Neural progenitor cell (in vitro differentiated cells): ENCODE measurements at regions not wholly inside any gene's neighbourhood (a gene's known extent, or its start where the extent isn't known, plus 50 kb on each side); places are given as distances from the start of the nearest gene placed in this dataset.

ENCODE experiments used
- DNase-seq: peaks from one replicate; pipeline ENCODE4 v3.0.0-alpha.2; 2016; ENCODE audit warnings: low spot score
- H2AFZ ChIP-seq: fragments of 200-600 bp; sonication (generic); replicated peaks from 2 replicates; pipeline ENCODE4 v1.6.1; 2016; ENCODE audit warnings: antibody characterized with exemption
- H3F3A ChIP-seq: fragments of 200-600 bp; sonication (generic); 2 replicates; pipeline ENCODE4 v1.6.1; 2016; ENCODE audit warnings: antibody characterized with exemption, low read depth
- H3K27ac ChIP-seq: fragments of 200-600 bp; sonication (generic); 2 replicates; pipeline ENCODE4 v1.5.1; 2016; ENCODE audit warnings: mild to moderate bottlenecking
- H3K27me3 ChIP-seq: fragments of 200-600 bp; sonication (generic); 2 replicates; pipeline ENCODE4 v1.6.1; 2016; ENCODE audit warnings: mild to moderate bottlenecking, moderate library complexity
- H3K36me3 ChIP-seq: fragments of 200-600 bp; sonication (generic); 2 replicates; pipeline ENCODE4 v1.5.1; 2016
- H3K4me1 ChIP-seq: fragments of 200-600 bp; sonication (generic); 2 replicates; pipeline ENCODE4 v1.6.1; 2016; ENCODE audit warnings: mixed run types
- H3K4me2 ChIP-seq: fragments of 200-600 bp; sonication (generic); 2 replicates; pipeline ENCODE4 v1.6.1; 2016
- H3K4me3 ChIP-seq: fragments of 200-600 bp; sonication (generic); 2 replicates; pipeline ENCODE4 v1.5.1; 2016
- H3K79me2 ChIP-seq: fragments of 200-600 bp; sonication (generic); 2 replicates; pipeline ENCODE4 v1.6.1; 2016; ENCODE audit warnings: low read depth
- H3K9ac ChIP-seq: fragments of 200-600 bp; sonication (generic); 2 replicates; pipeline ENCODE4 v1.6.1; 2016
- H3K9me3 ChIP-seq: fragments of 200-600 bp; sonication (generic); 2 replicates; pipeline ENCODE4 v1.5.1; 2016; ENCODE audit warnings: low read depth
- H4K20me1 ChIP-seq: fragments of 200-600 bp; sonication (generic); 2 replicates; pipeline ENCODE4 v1.6.1; 2016; ENCODE audit warnings: low read depth
- H3K27ac Mint-ChIP-seq: 3 replicates; pipeline ENCODE4 v1.8.0; 2021; ENCODE audit warnings: mixed read lengths
- H3K27me3 Mint-ChIP-seq: 2 replicates; pipeline ENCODE4 v1.8.0; 2022; ENCODE audit warnings: low read depth, mild to moderate bottlenecking, inconsistent platforms, moderate library complexity, mixed read lengths; ENCODE audit not compliant: insufficient read depth
- H3K36me3 Mint-ChIP-seq: 3 replicates; pipeline ENCODE4 v1.8.0; 2021; ENCODE audit warnings: mixed read lengths
- H3K4me1 Mint-ChIP-seq: 3 replicates; pipeline ENCODE4 v1.8.0; 2021; ENCODE audit warnings: mixed read lengths
- H3K4me3 Mint-ChIP-seq: 3 replicates; pipeline ENCODE4 v1.8.0; 2021; ENCODE audit warnings: mild to moderate bottlenecking, moderate library complexity, mixed read lengths
- H3K9me3 Mint-ChIP-seq: 3 replicates; pipeline ENCODE4 v1.8.0; 2020; ENCODE audit warnings: mixed read lengths
- EZH2 ChIP-seq: fragments of 200-600 bp; sonication (generic); IDR thresholded peaks from 2 replicates; pipeline ENCODE4 v1.6.1; 2017; ENCODE audit warnings: antibody characterized with exemption, mild to moderate bottlenecking, moderate library complexity
- EZH2phosphoT487 ChIP-seq: fragments of 200-600 bp; sonication (generic); IDR thresholded peaks from 2 replicates; pipeline ENCODE4 v1.6.1; 2017; ENCODE audit warnings: antibody characterized with exemption
- TF ChIP-seq, protein P1 (sequence below): fragments of 200-600 bp; sonication (generic); IDR thresholded peaks from 2 replicates; pipeline ENCODE4 v1.5.1; 2017; ENCODE audit warnings: antibody characterized with exemption, mild to moderate bottlenecking

- H3K79me2 ChIP-seq: no peaks in the 10 kb centered on the region
- Mint-ChIP-seq H3K27me3 (no peaks in the 10 kb centered on the region), H3K36me3 (no peaks in the 10 kb centered on the region), H3K9me3 (no peaks in the 10 kb centered on the region), H3K27ac (no peak overlapping the region), H3K4me3 (no peak overlapping the region), H3K4me1 (no peaks in the 10 kb centered on the region)
- DNase-seq: no peak
- no peak overlapping the region for H2AFZ ChIP-seq
- no peak overlapping the region for H3K4me3 ChIP-seq
- no peaks in the 10 kb centered on the region for H3K9me3 ChIP-seq
- H3K9ac ChIP-seq: no peak overlapping the region
- H3K27me3 ChIP-seq: no peaks in the 10 kb centered on the region
- H4K20me1 ChIP-seq: no peaks in the 10 kb centered on the region
- TF ChIP-seq, protein P1, sequence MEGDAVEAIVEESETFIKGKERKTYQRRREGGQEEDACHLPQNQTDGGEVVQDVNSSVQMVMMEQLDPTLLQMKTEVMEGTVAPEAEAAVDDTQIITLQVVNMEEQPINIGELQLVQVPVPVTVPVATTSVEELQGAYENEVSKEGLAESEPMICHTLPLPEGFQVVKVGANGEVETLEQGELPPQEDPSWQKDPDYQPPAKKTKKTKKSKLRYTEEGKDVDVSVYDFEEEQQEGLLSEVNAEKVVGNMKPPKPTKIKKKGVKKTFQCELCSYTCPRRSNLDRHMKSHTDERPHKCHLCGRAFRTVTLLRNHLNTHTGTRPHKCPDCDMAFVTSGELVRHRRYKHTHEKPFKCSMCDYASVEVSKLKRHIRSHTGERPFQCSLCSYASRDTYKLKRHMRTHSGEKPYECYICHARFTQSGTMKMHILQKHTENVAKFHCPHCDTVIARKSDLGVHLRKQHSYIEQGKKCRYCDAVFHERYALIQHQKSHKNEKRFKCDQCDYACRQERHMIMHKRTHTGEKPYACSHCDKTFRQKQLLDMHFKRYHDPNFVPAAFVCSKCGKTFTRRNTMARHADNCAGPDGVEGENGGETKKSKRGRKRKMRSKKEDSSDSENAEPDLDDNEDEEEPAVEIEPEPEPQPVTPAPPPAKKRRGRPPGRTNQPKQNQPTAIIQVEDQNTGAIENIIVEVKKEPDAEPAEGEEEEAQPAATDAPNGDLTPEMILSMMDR: no peak
- TF ChIP-seq EZH2 (no peak), EZH2phosphoT487 (no peak)
- no peak overlapping the region for H3K4me2 ChIP-seq
- no peak overlapping the region for H3K27ac ChIP-seq
- H3F3A ChIP-seq: no peaks in the 10 kb centered on the region
- no peaks in the 10 kb centered on the region for H3K4me1 ChIP-seq
- no peaks in the 10 kb centered on the region for H3K36me3 ChIP-seq
Observed at GRCh38 chr16:79873825-79874224, 273.3 kb upstream of the MAF start.

DNA sequence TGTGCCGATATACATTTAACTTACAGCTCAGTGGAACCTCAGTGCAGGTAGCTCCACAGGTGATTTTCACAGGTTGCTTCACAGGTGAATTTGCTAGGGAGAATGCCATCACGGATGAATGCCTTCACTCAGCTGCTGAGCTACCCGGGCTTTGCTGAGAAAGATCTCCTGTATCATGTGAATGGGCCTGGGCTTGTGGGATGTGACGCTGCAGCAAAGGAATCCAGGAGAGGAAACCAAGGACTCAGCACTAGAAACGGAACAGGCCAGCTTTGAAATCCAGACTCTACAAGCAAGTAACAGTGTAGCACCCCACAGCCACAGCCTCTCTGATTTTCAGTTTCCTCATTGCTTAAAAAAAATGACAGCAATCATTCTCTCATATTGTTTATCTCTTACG, 271.4 kb upstream of the MAF start:
- no peak overlapping the region for H3K4me3 Mint-ChIP-seq
- no peak overlapping the region for H3K27ac Mint-ChIP-seq

GRCh38 chr16:79870016-79870886, 269.7 kb upstream of the MAF start:
- H3K9me3 Mint-ChIP-seq: no peaks in the 10 kb centered on the region
- Histone ChIP-seq H3K79me2 (no peaks in the 10 kb centered on the region), H3K36me3 (no peaks in the 10 kb centered on the region), H3F3A (no peaks in the 10 kb centered on the region), H3K4me3 (no peak overlapping the region), H2AFZ (no peak overlapping the region), H3K4me2 (no peak overlapping the region), H3K27me3 (no peaks in the 10 kb centered on the region), H3K27ac (no peak overlapping the region), H3K4me1 (no peaks in the 10 kb centered on the region), H3K9me3 (no peaks in the 10 kb centered on the region), H3K9ac (no peak overlapping the region), H4K20me1 (no peaks in the 10 kb centered on the region)
- no peaks in the 10 kb centered on the region for H3K27me3 Mint-ChIP-seq
- no peak overlapping the region for H3K27ac Mint-ChIP-seq
- no peak for TF ChIP-seq EZH2phosphoT487
- TF ChIP-seq, protein P1: no peak
- TF ChIP-seq EZH2: no peak
- no peak overlapping the region for H3K4me3 Mint-ChIP-seq
- DNase-seq: no peak
- H3K4me1 Mint-ChIP-seq: no peaks in the 10 kb centered on the region
- no peaks in the 10 kb centered on the region for H3K36me3 Mint-ChIP-seq

More for the DNA sequence above, 271.4 kb upstream of the MAF start:
- TF ChIP-seq, protein P1: no peak
- TF ChIP-seq EZH2phosphoT487 (no peak), EZH2 (no peak)
- Histone ChIP-seq H3K36me3 (no peaks in the 10 kb centered on the region), H3K9me3 (no peaks in the 10 kb centered on the region), H3F3A (no peaks in the 10 kb centered on the region), H3K9ac (no peak overlapping the region), H2AFZ (no peak overlapping the region), H3K79me2 (no peaks in the 10 kb centered on the region), H3K4me1 (no peaks in the 10 kb centered on the region), H3K4me2 (no peak overlapping the region), H3K4me3 (no peak overlapping the region), H3K27me3 (no peaks in the 10 kb centered on the region), H3K27ac (no peak overlapping the region), H4K20me1 (no peaks in the 10 kb centered on the region)
- H3K9me3 Mint-ChIP-seq: no peaks in the 10 kb centered on the region
- no peaks in the 10 kb centered on the region for H3K4me1 Mint-ChIP-seq
- no peaks in the 10 kb centered on the region for H3K36me3 Mint-ChIP-seq
- DNase-seq: no peak
- no peaks in the 10 kb centered on the region for H3K27me3 Mint-ChIP-seq
